PC-9 (cell line): ENCODE measurements at regions not wholly inside any gene's neighbourhood (a gene's known extent, or its start where the extent isn't known, plus 50 kb on each side); places are given as distances from the start of the nearest gene placed in this dataset.

ENCODE experiments used
- EZH2 ChIP-seq: fragments of 200-600 bp; sonication (generic); IDR thresholded peaks from 2 replicates; pipeline ENCODE4 v1.8.0; 2017; ENCODE audit warnings: antibody characterized with exemption, low read depth
- TF ChIP-seq, protein P1 (sequence below): fragments of 200-600 bp; sonication (generic); conservative IDR thresholded peaks from 2 replicates; pipeline ENCODE4 v1.6.1; 2017; ENCODE audit warnings: mixed run types, antibody characterized with exemption, mild to moderate bottlenecking, moderate library complexity

DNA sequence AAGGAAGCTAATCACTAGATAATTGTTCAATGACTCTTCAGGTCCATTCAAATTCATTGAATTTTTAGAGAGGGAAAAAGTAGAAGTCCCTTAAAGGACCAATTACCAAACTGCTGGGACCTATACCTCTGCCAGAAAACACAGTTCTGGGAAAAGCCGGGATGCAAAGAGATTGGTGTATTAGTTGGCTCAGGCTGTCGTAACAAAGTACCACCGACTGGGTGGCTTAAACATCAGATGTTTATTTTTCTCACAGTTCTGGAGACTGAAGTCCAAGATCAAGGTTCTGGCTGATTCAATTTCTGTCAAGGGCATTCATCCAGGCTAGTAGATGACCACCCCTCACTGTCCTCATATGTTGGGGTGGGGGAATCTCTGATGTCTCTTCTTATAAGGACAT is 177.1 kb upstream of the FSTL4 start:
- TF ChIP-seq, protein P1, sequence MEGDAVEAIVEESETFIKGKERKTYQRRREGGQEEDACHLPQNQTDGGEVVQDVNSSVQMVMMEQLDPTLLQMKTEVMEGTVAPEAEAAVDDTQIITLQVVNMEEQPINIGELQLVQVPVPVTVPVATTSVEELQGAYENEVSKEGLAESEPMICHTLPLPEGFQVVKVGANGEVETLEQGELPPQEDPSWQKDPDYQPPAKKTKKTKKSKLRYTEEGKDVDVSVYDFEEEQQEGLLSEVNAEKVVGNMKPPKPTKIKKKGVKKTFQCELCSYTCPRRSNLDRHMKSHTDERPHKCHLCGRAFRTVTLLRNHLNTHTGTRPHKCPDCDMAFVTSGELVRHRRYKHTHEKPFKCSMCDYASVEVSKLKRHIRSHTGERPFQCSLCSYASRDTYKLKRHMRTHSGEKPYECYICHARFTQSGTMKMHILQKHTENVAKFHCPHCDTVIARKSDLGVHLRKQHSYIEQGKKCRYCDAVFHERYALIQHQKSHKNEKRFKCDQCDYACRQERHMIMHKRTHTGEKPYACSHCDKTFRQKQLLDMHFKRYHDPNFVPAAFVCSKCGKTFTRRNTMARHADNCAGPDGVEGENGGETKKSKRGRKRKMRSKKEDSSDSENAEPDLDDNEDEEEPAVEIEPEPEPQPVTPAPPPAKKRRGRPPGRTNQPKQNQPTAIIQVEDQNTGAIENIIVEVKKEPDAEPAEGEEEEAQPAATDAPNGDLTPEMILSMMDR: no peak
- no peak for TF ChIP-seq EZH2
